GM12873 (cell line): ENCODE measurements at regions not wholly inside any gene's neighbourhood (a gene's known extent, or its start where the extent isn't known, plus 50 kb on each side); places are given as distances from the start of the nearest gene placed in this dataset.

Experiments
- CTCF ChIP-seq: IDR thresholded peaks from 2 replicates; pipeline ENCODE4 v1.5.1; 2012; ENCODE audit warnings: low read depth, mild to moderate bottlenecking, moderate library complexity, low read length, control low read depth; ENCODE audit not compliant: insufficient read depth; ENCODE audit errors: missing control alignments

- TF ChIP-seq CTCF, result no peak
Measured at GRCh38 chr7:12741951-12742575, 54.6 kb downstream of the ARL4A start.

- no peak for TF ChIP-seq CTCF
Measured at GRCh38 chr7:12746211-12746610, 58.8 kb downstream of the ARL4A start.

- no peak for TF ChIP-seq CTCF
Measured at GRCh38 chr7:12747687-12748306, 60.4 kb downstream of the ARL4A start.

- no peak for TF ChIP-seq CTCF
Measured at GRCh38 chr7:12749069-12749468, 61.6 kb downstream of the ARL4A start.

GRCh38 chr7:12749746-12750145 lies 62.3 kb downstream of the ARL4A start:
- TF ChIP-seq CTCF, result no peak

GRCh38 chr7:12751764-12752163 lies 64.3 kb downstream of the ARL4A start:
- TF ChIP-seq CTCF, result no peak

GRCh38 chr7:12754179-12754578 lies 66.7 kb downstream of the ARL4A start:
- no peak for TF ChIP-seq CTCF
